IPS-20b (cell line): ENCODE measurements at regions not wholly inside any gene's neighbourhood (a gene's known extent, or its start where the extent isn't known, plus 50 kb on each side); places are given as distances from the start of the nearest gene placed in this dataset.

Experiments used
- H3K27ac ChIP-seq: one replicate; pipeline ENCODE4 v1.5.1; 2013; ENCODE audit warnings: low read length
- H3K27me3 ChIP-seq: 2 replicates; pipeline ENCODE4 v1.6.1; 2013; ENCODE audit warnings: mild to moderate bottlenecking, low read length, inconsistent platforms; ENCODE audit not compliant: insufficient read depth
- H3K36me3 ChIP-seq: 2 replicates; pipeline ENCODE4 v1.6.1; 2013; ENCODE audit warnings: low read depth, mild to moderate bottlenecking, inconsistent platforms, low read length, moderate library complexity; ENCODE audit not compliant: insufficient read depth
- H3K4me1 ChIP-seq: 2 replicates; pipeline ENCODE4 v1.6.1; 2013; ENCODE audit warnings: mild to moderate bottlenecking, control low read depth, inconsistent platforms, low read length, moderate library complexity; ENCODE audit not compliant: insufficient read depth
- H3K4me3 ChIP-seq: 2 replicates; pipeline ENCODE4 v1.5.1; 2013; ENCODE audit warnings: mild to moderate bottlenecking, low read length, inconsistent platforms
- H3K9ac ChIP-seq: 2 replicates; pipeline ENCODE4 v1.6.1; 2013; ENCODE audit warnings: low read depth, mild to moderate bottlenecking, inconsistent platforms, low read length, moderate library complexity
- H3K9me3 ChIP-seq: 2 replicates; pipeline ENCODE4 v1.6.1; 2013; ENCODE audit warnings: mild to moderate bottlenecking, low read depth, low read length, inconsistent platforms; ENCODE audit not compliant: insufficient read depth

DNA sequence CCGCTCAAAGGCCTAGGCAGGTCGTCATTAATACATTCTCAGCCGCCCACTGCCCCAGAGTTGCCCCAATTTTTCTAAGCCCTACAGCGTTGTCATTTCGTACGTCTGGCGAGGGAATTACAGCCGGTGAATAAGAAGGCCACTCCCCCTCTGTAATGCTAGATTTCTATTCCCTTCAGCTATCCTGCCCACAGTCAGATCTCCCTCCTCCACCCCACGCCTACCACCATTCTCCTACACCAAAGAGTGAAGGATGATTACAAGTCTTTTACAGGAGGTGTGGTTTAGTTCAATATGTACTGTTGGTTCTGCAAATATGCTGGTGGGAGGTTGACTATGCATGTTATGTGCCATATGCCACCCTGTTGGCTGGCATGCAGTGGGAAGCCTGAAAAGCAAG is 83.7 kb upstream of the SMIM15 start:
- Histone ChIP-seq H3K9me3 (no peaks in the 10 kb centered on the region), H3K27me3 (no peaks in the 10 kb centered on the region), H3K9ac (no peak overlapping the region), H3K4me3 (no peak overlapping the region), H3K27ac (no peak overlapping the region), H3K4me1 (no peaks in the 10 kb centered on the region), H3K36me3 (no peaks in the 10 kb centered on the region)

GRCh38 chr5:61246768-61247307 is 84.6 kb upstream of the SMIM15 start:
- Histone ChIP-seq H3K27ac (no peak overlapping the region), H3K9ac (no peak overlapping the region), H3K9me3 (no peaks in the 10 kb centered on the region), H3K4me1 (no peaks in the 10 kb centered on the region), H3K27me3 (no peaks in the 10 kb centered on the region), H3K4me3 (no peak overlapping the region), H3K36me3 (no peaks in the 10 kb centered on the region)

DNA sequence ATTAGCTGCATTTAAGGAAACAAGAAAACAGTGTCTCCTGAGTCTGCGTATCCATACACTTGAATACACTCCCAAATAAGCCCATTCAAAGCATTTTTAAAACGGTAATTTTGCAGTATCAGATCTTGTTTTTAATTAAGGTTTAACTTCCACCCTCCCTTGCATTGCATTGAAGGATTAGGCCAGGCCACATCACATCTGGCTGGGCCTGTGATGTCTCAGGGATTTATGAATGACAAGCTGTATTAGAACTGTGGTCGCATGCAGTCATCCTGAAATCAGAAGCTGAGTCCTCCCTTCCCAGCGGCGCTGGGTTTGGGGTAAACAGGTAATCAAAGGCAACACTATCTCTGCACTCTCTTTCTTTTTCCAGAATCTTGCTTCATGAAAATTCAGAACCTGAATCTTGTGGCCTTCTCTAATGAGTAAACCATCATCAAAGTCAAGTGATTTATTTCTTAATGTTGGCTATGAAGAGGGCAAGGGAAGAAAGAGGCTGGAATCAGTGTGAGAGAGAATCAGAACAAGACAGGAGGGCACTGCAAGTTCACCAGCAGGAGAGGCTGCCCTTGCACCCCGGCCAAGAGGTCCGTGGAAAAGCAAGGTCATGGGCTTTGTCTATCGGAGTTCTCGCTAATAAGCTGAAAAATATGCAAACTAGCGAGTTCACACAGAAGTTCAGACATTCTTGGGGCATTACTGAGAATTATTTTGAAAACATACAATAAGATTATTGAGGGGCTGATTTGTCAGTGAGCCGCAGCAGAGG is 80.0 kb upstream of the ZSWIM6 start:
- Histone ChIP-seq H3K9ac (no peak overlapping the region), H3K4me3 (no peak overlapping the region), H3K27ac (no peak overlapping the region)

DNA sequence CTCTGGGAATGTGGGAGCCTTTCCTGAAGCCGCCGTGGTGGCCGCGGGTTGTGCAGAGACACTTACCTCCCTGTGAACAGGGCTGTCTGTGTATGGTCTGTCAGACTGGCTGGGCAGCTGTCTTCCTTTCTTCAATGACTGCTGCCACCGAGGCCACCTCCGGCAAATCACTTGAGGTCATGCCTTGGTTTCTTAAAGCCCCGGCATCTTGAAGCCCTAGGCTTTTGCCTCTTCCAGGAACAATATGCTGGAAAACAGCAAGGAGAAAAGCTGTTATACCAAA is 79.5 kb upstream of the ZSWIM6 start:
- Histone ChIP-seq H3K9ac (no peak overlapping the region), H3K27ac (no peak overlapping the region), H3K27me3 (no peaks in the 10 kb centered on the region), H3K4me1 (no peaks in the 10 kb centered on the region), H3K4me3 (no peak overlapping the region), H3K36me3 (no peaks in the 10 kb centered on the region), H3K9me3 (no peaks in the 10 kb centered on the region)

More for the DNA sequence above, 80.0 kb upstream of the ZSWIM6 start:
- Histone ChIP-seq H3K27me3 (no peaks in the 10 kb centered on the region), H3K4me1 (no peaks in the 10 kb centered on the region), H3K9me3 (no peaks in the 10 kb centered on the region), H3K36me3 (no peaks in the 10 kb centered on the region)

DNA sequence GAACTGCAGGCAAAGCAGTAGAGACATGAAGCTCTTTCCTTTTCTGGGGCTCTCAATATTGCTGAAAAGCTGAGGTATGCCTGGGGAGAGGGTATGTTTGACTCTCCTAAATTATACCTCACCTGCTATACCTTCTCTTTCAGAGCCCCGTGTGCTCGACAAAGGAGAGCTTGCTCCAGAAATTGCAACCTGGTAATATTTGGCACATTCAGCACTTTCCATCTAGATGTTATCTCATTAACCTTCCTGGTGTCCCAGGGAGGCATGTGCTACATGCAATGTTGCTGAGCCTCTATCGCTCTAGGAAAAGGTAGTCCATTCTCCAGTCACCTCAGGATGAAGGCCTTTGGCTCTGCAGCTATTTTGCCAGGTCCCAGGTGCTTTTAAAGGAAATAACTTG is 78.5 kb upstream of the ZSWIM6 start:
- H3K9ac ChIP-seq, result no peak overlapping the region
- H3K4me1 ChIP-seq, result no peaks in the 10 kb centered on the region
- no peaks in the 10 kb centered on the region for H3K36me3 ChIP-seq
- no peak overlapping the region for H3K4me3 ChIP-seq
- H3K27me3 ChIP-seq, result no peaks in the 10 kb centered on the region
- no peak overlapping the region for H3K27ac ChIP-seq
- H3K9me3 ChIP-seq, result no peaks in the 10 kb centered on the region

DNA sequence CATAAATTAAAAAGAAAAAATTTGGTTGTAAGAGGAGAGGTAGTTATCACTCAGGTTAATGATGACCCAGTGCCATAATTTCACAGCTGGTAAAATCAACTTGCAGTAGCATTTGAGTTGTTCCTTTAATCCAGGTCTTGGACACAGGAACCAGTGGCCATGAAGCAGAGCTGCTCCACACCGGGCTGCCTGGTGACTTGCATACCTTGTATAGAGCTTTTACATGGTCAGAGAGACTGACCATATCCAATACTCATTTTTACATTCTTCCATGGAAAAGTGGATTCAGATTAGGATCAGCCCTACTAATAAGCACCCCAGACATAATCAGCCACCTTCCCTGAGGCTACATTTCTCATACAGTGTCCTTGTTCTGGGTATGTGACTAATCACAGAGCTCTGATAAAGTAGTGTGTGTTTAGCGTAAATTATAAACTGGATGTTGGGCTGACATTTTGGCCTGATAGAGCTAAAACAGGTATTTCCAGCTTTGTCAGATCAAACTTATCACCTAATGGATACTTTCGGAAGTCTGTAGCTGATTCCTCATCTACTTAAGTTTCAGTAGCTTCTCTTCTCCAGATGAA is 77.0 kb upstream of the ZSWIM6 start:
- no peak overlapping the region for H3K9ac ChIP-seq

DNA sequence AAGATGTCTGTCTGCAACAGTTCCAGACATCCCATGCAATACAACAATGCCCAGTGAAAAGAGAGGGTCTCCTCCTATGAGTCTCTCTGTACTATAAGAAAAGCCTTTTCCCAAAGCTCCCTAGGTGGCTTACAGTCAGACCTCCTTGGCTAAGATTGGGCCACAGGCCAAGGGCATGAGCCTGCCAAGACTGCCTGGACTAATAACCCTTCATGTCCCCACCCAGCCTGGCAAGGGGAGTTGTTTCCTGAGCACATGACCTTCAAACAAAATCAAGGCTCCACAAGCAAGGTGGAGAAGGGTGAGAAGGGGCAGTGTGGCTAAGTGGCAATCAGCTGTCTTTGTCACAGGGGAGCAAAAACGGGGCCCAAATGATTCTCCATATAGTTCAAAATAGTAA is 75.6 kb upstream of the ZSWIM6 start:
- Histone ChIP-seq H3K4me3 (no peak overlapping the region), H3K36me3 (no peaks in the 10 kb centered on the region), H3K9me3 (no peaks in the 10 kb centered on the region), H3K9ac (no peak overlapping the region), H3K27ac (no peak overlapping the region), H3K27me3 (no peaks in the 10 kb centered on the region), H3K4me1 (no peaks in the 10 kb centered on the region)

More for the DNA sequence above, 77.0 kb upstream of the ZSWIM6 start:
- H3K27me3 ChIP-seq, result no peaks in the 10 kb centered on the region
- H3K9me3 ChIP-seq, result no peaks in the 10 kb centered on the region
- no peaks in the 10 kb centered on the region for H3K4me1 ChIP-seq
- H3K4me3 ChIP-seq, result no peak overlapping the region
- H3K27ac ChIP-seq, result no peak overlapping the region
- no peaks in the 10 kb centered on the region for H3K36me3 ChIP-seq

- Histone ChIP-seq H3K9ac (no peak overlapping the region), H3K4me3 (no peak overlapping the region), H3K36me3 (no peaks in the 10 kb centered on the region), H3K4me1 (no peaks in the 10 kb centered on the region), H3K27me3 (no peaks in the 10 kb centered on the region), H3K9me3 (no peaks in the 10 kb centered on the region), H3K27ac (no peak overlapping the region)
Measured at GRCh38 chr5:61257421-61257820, 74.6 kb upstream of the ZSWIM6 start.

DNA sequence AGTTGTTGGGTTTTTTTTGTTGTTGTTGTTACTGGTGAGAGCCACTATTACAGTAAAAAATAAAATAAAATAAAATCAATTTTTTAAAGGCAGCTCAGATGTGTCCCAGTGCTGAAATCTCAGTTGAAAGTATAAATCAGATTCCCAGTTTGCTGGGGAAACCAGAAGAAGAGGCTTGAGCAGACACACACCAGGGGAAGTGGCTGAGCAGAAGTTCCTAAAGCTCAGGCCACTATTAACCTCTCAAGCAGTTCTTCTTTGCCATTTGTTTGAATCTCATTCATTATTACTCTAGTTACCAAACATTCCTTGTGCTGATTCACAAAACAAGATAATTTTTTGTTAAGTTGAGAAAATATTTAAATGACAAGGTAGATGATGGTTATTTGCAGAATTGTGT is 70.9 kb upstream of the ZSWIM6 start:
- H3K27ac ChIP-seq, result no peak overlapping the region
- no peaks in the 10 kb centered on the region for H3K36me3 ChIP-seq
- no peak overlapping the region for H3K4me3 ChIP-seq
- no peaks in the 10 kb centered on the region for H3K9me3 ChIP-seq
- H3K27me3 ChIP-seq, result no peaks in the 10 kb centered on the region
- H3K4me1 ChIP-seq, result no peaks in the 10 kb centered on the region; the same call in 1 of the 2 replicates
- no peak overlapping the region for H3K9ac ChIP-seq

GRCh38 chr5:61262080-61262479 is 70.0 kb upstream of the ZSWIM6 start:
- Histone ChIP-seq H3K36me3 (no peaks in the 10 kb centered on the region), H3K27me3 (no peaks in the 10 kb centered on the region), H3K9ac (no peak overlapping the region), H3K4me3 (no peak overlapping the region), H3K27ac (no peak overlapping the region), H3K9me3 (no peaks in the 10 kb centered on the region), H3K4me1 (no peaks in the 10 kb centered on the region; the same call in 1 of the 2 replicates)

- H3K27me3 ChIP-seq, result no peaks in the 10 kb centered on the region
- no peak overlapping the region for H3K4me3 ChIP-seq
- H3K9me3 ChIP-seq, result no peaks in the 10 kb centered on the region
- no peaks in the 10 kb centered on the region; the same call in 1 of the 2 replicates for H3K4me1 ChIP-seq
- H3K36me3 ChIP-seq, result no peaks in the 10 kb centered on the region
- no peak overlapping the region for H3K9ac ChIP-seq
- no peak overlapping the region for H3K27ac ChIP-seq
Measured at GRCh38 chr5:61263072-61263471, 69.0 kb upstream of the ZSWIM6 start.

DNA sequence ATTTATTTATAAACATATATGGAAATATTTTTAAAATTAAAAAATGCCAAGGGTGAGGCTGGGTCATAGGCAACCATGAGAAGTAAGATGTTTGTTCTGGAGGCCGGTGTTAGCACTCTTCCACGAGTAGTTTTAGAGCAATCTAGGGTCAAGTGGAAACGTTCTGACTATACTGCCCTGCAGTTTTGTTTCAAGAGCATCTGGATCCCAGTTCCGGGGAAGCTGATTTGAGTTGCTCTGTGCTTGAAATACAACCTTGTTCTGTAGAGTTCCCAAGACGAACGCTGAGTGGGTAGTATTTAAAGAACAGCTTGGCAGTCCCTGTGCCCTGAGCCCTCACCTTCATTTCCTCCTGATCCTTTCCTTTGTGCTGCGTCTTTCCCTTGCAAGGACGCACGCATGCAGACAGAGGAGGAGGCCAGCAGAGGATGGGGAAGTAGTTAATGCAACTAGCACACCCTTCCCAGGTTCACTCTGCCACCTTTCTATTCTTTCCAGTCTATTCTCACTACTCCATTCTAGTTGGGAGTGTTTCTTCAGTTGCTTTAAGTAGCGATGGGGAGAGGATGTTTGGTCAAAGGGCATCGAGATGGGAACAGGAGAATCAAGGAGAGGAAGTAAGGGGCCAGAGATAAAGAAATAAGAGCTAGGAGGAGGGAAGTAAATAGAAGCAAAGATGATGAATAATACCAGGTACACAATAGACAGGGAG is 68.3 kb upstream of the ZSWIM6 start:
- no peak overlapping the region for H3K4me3 ChIP-seq
- H3K9ac ChIP-seq, result no peak overlapping the region
- no peak overlapping the region for H3K27ac ChIP-seq
- H3K4me1 ChIP-seq, result no peaks in the 10 kb centered on the region; the same call in 1 of the 2 replicates
- H3K9me3 ChIP-seq, result no peaks in the 10 kb centered on the region
- no peaks in the 10 kb centered on the region for H3K27me3 ChIP-seq
- no peaks in the 10 kb centered on the region for H3K36me3 ChIP-seq
